Fibroblast of lung (primary cell): ENCODE measurements at regions not wholly inside any gene's neighbourhood (a gene's known extent, or its start where the extent isn't known, plus 50 kb on each side); places are given as distances from the start of the nearest gene placed in this dataset.

Source experiments
- DNase-seq, 2 donors: peaks; one replicate each; pipeline versions ENCODE4 v3.0.0 to v3.0.0-alpha.2; 2010; ENCODE audit warnings: low read depth in 2 of 2
- H2AFZ ChIP-seq: 2 replicates; pipeline ENCODE4 v1.5.1; 2012; ENCODE audit warnings: low read length, control low read depth, inconsistent platforms
- H3K27ac ChIP-seq: 2 replicates; pipeline ENCODE4 v1.5.1; 2011; ENCODE audit warnings: low read length, control low read depth; ENCODE audit not compliant: insufficient read depth
- H3K27me3 ChIP-seq: 2 replicates; pipeline ENCODE4 v1.5.1; 2011; ENCODE audit warnings: mild to moderate bottlenecking, low read length; ENCODE audit not compliant: control insufficient read depth, insufficient read depth
- H3K36me3 ChIP-seq: 2 replicates; pipeline ENCODE4 v1.5.1; 2011; ENCODE audit warnings: low read length; ENCODE audit not compliant: control insufficient read depth, insufficient read depth
- H3K4me1 ChIP-seq: 2 replicates; pipeline ENCODE4 v1.5.1; 2011; ENCODE audit warnings: low read length; ENCODE audit not compliant: control insufficient read depth, insufficient read depth; ENCODE audit errors: extremely low read depth
- H3K4me2 ChIP-seq: 2 replicates; pipeline ENCODE4 v1.5.1; 2011; ENCODE audit warnings: low read length, control low read depth; ENCODE audit not compliant: insufficient read depth; ENCODE audit errors: extremely low read depth
- H3K4me3 ChIP-seq, 4 experiments: fragments of 200-600 bp in 1 of 4; sonication (generic) in 1 of 4; replicated peaks in 1 of 4; 2 replicates each; pipeline ENCODE4 v1.5.1; 2011 to 2016; ENCODE audit warnings: low read length in 4 of 4, low read depth in 3 of 4, mild to moderate bottlenecking in 3 of 4, control low read depth in 2 of 4, inconsistent platforms in 1 of 4, mixed read lengths in 1 of 4; ENCODE audit not compliant: insufficient read depth in 1 of 4; ENCODE audit errors: control extremely low read depth in 1 of 4
- H3K79me2 ChIP-seq: 2 replicates; pipeline ENCODE4 v1.5.1; 2012; ENCODE audit warnings: mild to moderate bottlenecking, low read length, inconsistent platforms; ENCODE audit not compliant: control insufficient read depth, insufficient read depth
- H3K9ac ChIP-seq: 2 replicates; pipeline ENCODE4 v1.5.1; 2011; ENCODE audit warnings: mild to moderate bottlenecking, low read length, control low read depth; ENCODE audit not compliant: insufficient read depth
- H3K9me3 ChIP-seq: 2 replicates; pipeline ENCODE4 v1.5.1; 2012; ENCODE audit warnings: low read depth, low read length; ENCODE audit not compliant: control insufficient read depth, insufficient read depth
- H4K20me1 ChIP-seq: 2 replicates; pipeline ENCODE4 v1.5.1; 2011; ENCODE audit warnings: low read length; ENCODE audit not compliant: control insufficient read depth, insufficient read depth; ENCODE audit errors: extremely low read depth
- CTCF ChIP-seq, 2 donors: IDR thresholded peaks in 1 of 2; conservative IDR thresholded peaks in 1 of 2; 1 replicate in 1 of 2; 2 replicates in 1 of 2; pipeline ENCODE4 v1.5.1; 2011 to 2012; ENCODE audit warnings: low read length in 2 of 2, control low read depth in 1 of 2, inconsistent platforms in 1 of 2, low read depth in 1 of 2, mild to moderate bottlenecking in 1 of 2
- EZH2 ChIP-seq: IDR thresholded peaks from 2 replicates; pipeline ENCODE4 v1.5.1; 2012; ENCODE audit warnings: low read length, control low read depth, mild to moderate bottlenecking; ENCODE audit errors: missing control alignments

- no peaks in the 10 kb centered on the region for H3K36me3 ChIP-seq
- H3K4me2 ChIP-seq = no peak overlapping the region
- no peak overlapping the region for H2AFZ ChIP-seq
- no peaks in the 10 kb centered on the region for H3K9me3 ChIP-seq
- no peak overlapping the region for H3K9ac ChIP-seq
- no peaks in the 10 kb centered on the region for H3K4me1 ChIP-seq
- no peak overlapping the region for H3K27ac ChIP-seq
- H3K79me2 ChIP-seq = no peaks in the 10 kb centered on the region
- DNase-seq = no peak
- H4K20me1 ChIP-seq = no peaks in the 10 kb centered on the region
- no peak for TF ChIP-seq EZH2
- TF ChIP-seq CTCF (conservative IDR thresholded peaks at IDR 0.05 in 1 of 2, IDR thresholded peaks at IDR 0.05 in 1 of 2; ENCODE audit: low read depth in 1 of 2, low read length in 2 of 2) = no peak
- no peaks in the 10 kb centered on the region for H3K27me3 ChIP-seq
- H3K4me3 ChIP-seq = no peak overlapping the region
These were observed 396.8 kb upstream of the NMUR2 start for GRCh38 chr5:152801886-152802285.

DNA sequence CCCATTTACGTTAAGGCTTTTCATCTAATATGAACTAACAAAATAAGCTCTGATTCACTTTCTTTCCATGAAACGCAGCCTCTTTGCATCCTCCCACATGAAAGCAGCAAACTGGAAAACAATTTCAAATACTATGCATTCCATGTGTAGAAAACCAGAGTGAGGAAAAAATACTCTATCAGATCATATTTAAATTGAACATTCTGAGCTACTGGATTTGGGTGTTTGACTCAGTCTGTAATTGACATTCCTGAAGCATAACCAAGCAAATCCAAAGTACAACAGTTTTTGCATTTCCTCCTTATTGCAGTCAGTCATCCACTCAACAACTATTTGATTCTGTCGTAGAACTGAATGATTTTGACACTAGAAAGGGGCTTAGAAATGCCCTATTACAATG, 399.1 kb upstream of the NMUR2 start:
- Histone ChIP-seq H3K4me3 (no peak overlapping the region), H3K4me1 (no peaks in the 10 kb centered on the region), H3K27me3 (no peaks in the 10 kb centered on the region), H3K9me3 (no peaks in the 10 kb centered on the region), H3K27ac (no peak overlapping the region), H3K4me2 (no peak overlapping the region), H3K79me2 (no peaks in the 10 kb centered on the region), H3K9ac (no peak overlapping the region), H3K36me3 (no peaks in the 10 kb centered on the region), H2AFZ (no peak overlapping the region), H4K20me1 (no peaks in the 10 kb centered on the region)
- no peak for TF ChIP-seq EZH2
- no peak for TF ChIP-seq CTCF (conservative IDR thresholded peaks at IDR 0.05 in 1 of 2, IDR thresholded peaks at IDR 0.05 in 1 of 2; ENCODE audit: low read depth in 1 of 2, low read length in 2 of 2)
- DNase-seq = no peak

GRCh38 chr5:152811988-152812387, 406.9 kb upstream of the NMUR2 start:
- Histone ChIP-seq H4K20me1 (no peaks in the 10 kb centered on the region), H3K9ac (no peak overlapping the region), H3K4me3 (no peak overlapping the region), H3K9me3 (no peaks in the 10 kb centered on the region), H3K79me2 (no peaks in the 10 kb centered on the region), H3K27me3 (no peaks in the 10 kb centered on the region), H3K4me1 (no peaks in the 10 kb centered on the region), H2AFZ (no peak overlapping the region), H3K27ac (no peak overlapping the region), H3K36me3 (no peaks in the 10 kb centered on the region), H3K4me2 (no peak overlapping the region)
- peak in 1 of 2 donors; percentile 3 for DNase-seq
- TF ChIP-seq CTCF (conservative IDR thresholded peaks at IDR 0.05 in 1 of 2, IDR thresholded peaks at IDR 0.05 in 1 of 2; ENCODE audit: low read depth in 1 of 2, low read length in 2 of 2) = no peak
- TF ChIP-seq EZH2 = no peak
